ENCODE measurements at regions not wholly inside any gene's neighbourhood (a gene's known extent, or its start where the extent isn't known, plus 50 kb on each side); places are given as distances from the start of the nearest gene placed in this dataset.

DNA sequence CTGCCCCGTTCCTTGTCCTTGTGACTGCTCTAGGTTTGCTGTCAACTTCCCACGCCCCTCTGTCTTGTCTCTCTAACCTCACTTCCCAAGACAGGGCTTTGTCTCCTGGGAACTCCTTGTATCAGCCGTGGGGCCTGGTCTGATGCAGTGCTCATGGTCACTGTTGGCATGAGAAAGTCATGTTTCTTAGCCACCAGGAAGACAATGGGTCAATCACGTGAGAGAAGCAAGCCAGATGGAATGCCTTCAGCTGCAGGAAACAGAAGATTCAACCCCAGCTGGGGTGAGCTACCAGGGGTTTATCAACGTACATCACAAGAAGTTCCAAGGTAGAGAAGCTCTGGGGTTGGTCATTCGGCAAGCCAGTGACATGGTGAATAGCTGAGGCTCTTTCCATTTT is 116.6 kb downstream of the IRF8 start:
- Mint-ChIP-seq H3K36me3 (no peaks in the 10 kb centered on the region), H3K27me3 (ENCODE audit: low read depth in 3 of 3) (peaks cover 4 to 19% (median 12%) of the 10 kb centered on the region in 3 donors), H3K9me3 (peaks cover 10 to 19% (median 15%) of the 10 kb centered on the region in 7 donors), H3K27ac (peak overlapping the region in 2 of 7 donors; percentile 9 to 31), H3K4me1 (peaks cover 25% of the 10 kb centered on the region), H3K4me3 (no peak overlapping the region)
- Histone ChIP-seq H3K4me3 (replicated peaks in 1 of 3; ENCODE audit: low read depth in 2 of 3, low read length in 3 of 3) (no peak overlapping the region), H3K79me2 (ENCODE audit: insufficient read depth, low read length) (no peaks in the 10 kb centered on the region), H3K9me3 (replicated peaks in 1 of 2; ENCODE audit: control insufficient read depth in 1 of 2, insufficient read depth in 1 of 2, low read length in 2 of 2) (peaks cover 12 to 13% of the 10 kb centered on the region in 2 donors), H3K27me3 (ENCODE audit: control insufficient read depth in 2 of 2, insufficient read depth in 2 of 2, low read length in 2 of 2) (no peaks in the 10 kb centered on the region), H3K4me1 (ENCODE audit: control insufficient read depth in 1 of 2, insufficient read depth in 2 of 2, low read length in 2 of 2) (peaks cover 17 to 19% of the 10 kb centered on the region in 2 donors), H3K4me2 (replicated peaks; ENCODE audit: extremely low read depth, low read length, poor library complexity, severe bottlenecking) (no peak overlapping the region), H4K20me1 (ENCODE audit: insufficient read depth, low read length) (no peaks in the 10 kb centered on the region), H3K36me3 (replicated peaks in 1 of 2; ENCODE audit: control insufficient read depth in 1 of 2, insufficient read depth in 2 of 2, low read length in 2 of 2) (no peaks in the 10 kb centered on the region), H3K9ac (ENCODE audit: insufficient read depth, low read length, poor library complexity, severe bottlenecking) (no peak overlapping the region), H2AFZ (ENCODE audit: insufficient read depth, low read depth, low read length, poor library complexity, severe bottlenecking) (no peak overlapping the region), H3K27ac (ENCODE audit: low read depth in 1 of 2, low read length in 2 of 2) (no peak overlapping the region)
- intact Hi-C loops (cut with micrococcal nuclease): loop anchor here (1.0 to 5.0 kb wide), 4 partner anchors 33 to 196 kb away; no protein-coding TSS in a partner anchor
- no peak for DNase-seq
- TF ChIP-seq CTCF (IDR thresholded peaks at IDR 0.05): no peak
- WGBS (ENCODE audit: insufficient coverage): 92% methylated on average over 6 of the region's 6 CpGs

- Histone ChIP-seq H4K20me1 (ENCODE audit: insufficient read depth, low read length) (no peaks in the 10 kb centered on the region), H3K27ac (ENCODE audit: low read depth in 1 of 2, low read length in 2 of 2) (no peak overlapping the region), H3K9ac (ENCODE audit: insufficient read depth, low read length, poor library complexity, severe bottlenecking) (no peak overlapping the region), H3K4me3 (replicated peaks in 1 of 3; ENCODE audit: low read depth in 2 of 3, low read length in 3 of 3) (no peak overlapping the region), H2AFZ (ENCODE audit: insufficient read depth, low read depth, low read length, poor library complexity, severe bottlenecking) (no peak overlapping the region), H3K36me3 (replicated peaks in 1 of 2; ENCODE audit: control insufficient read depth in 1 of 2, insufficient read depth in 2 of 2, low read length in 2 of 2) (no peaks in the 10 kb centered on the region), H3K9me3 (replicated peaks in 1 of 2; ENCODE audit: control insufficient read depth in 1 of 2, insufficient read depth in 1 of 2, low read length in 2 of 2) (peaks cover 12 to 13% of the 10 kb centered on the region in 2 donors), H3K79me2 (ENCODE audit: insufficient read depth, low read length) (no peaks in the 10 kb centered on the region), H3K4me2 (replicated peaks; ENCODE audit: extremely low read depth, low read length, poor library complexity, severe bottlenecking) (no peak overlapping the region), H3K27me3 (ENCODE audit: control insufficient read depth in 2 of 2, insufficient read depth in 2 of 2, low read length in 2 of 2) (no peaks in the 10 kb centered on the region), H3K4me1 (ENCODE audit: control insufficient read depth in 1 of 2, insufficient read depth in 2 of 2, low read length in 2 of 2) (peaks cover 17 to 19% of the 10 kb centered on the region in 2 donors)
- DNase-seq: peak; percentile 54 to 74 (median 70)
- Mint-ChIP-seq H3K27me3 (ENCODE audit: low read depth in 3 of 3) (peaks cover 9 to 24% (median 12%) of the 10 kb centered on the region in 3 donors), H3K4me3 (peak overlapping the region in 1 of 2 donors; percentile 43), H3K36me3 (no peaks in the 10 kb centered on the region), H3K9me3 (peaks cover 10 to 22% (median 15%) of the 10 kb centered on the region in 7 donors), H3K27ac (peak overlapping the region in 4 of 7 donors; percentile 20 to 72 (median 54)), H3K4me1 (peaks cover 25% of the 10 kb centered on the region)
- intact Hi-C loops (cut with micrococcal nuclease): loop anchor here in 1 of 2 donors (1.0 to 5.0 kb wide), 3 partner anchors 34 to 197 kb away; no protein-coding TSS in a partner anchor
- WGBS (ENCODE audit: insufficient coverage): 57% methylated on average over 11 of the region's 13 CpGs
- TF ChIP-seq CTCF (IDR thresholded peaks at IDR 0.05): peak; percentile 90
Measured at GRCh38 chr16:86016201-86016965, 117.4 kb downstream of the IRF8 start.
